GM21717 (cell line): ENCODE measurements at regions not wholly inside any gene's neighbourhood (a gene's known extent, or its start where the extent isn't known, plus 50 kb on each side); places are given as distances from the start of the nearest gene placed in this dataset.
"Not testable (repeated sequence)": the region's sequence is repeated elsewhere in the genome, so short reads cannot be mapped to it uniquely, and the experiment has no call there.

Experiments
- ATAC-seq: cut with Tn5 transposase; IDR thresholded peaks from one replicate; pipeline ENCODE4 v1.9.1; 2021; ENCODE audit warnings: mild to moderate bottlenecking, moderate library complexity; ENCODE audit not compliant: unreplicated experiment

- no peak for ATAC-seq
Observed at GRCh38 chr6:141406761-141407160, 726.0 kb upstream of the GJE1 start.

GRCh38 chr6:141403827-141404226 lies 728.9 kb upstream of the GJE1 start:
- no peak for ATAC-seq

- no peak for ATAC-seq
Observed at GRCh38 chr6:141403103-141403502, 729.6 kb upstream of the GJE1 start.

GRCh38 chr6:141402489-141402888 lies 730.2 kb upstream of the GJE1 start:
- ATAC-seq, result no peak

GRCh38 chr6:141401851-141402250 lies 730.9 kb upstream of the GJE1 start:
- ATAC-seq, result no peak

- ATAC-seq, result no peak
Observed at GRCh38 chr6:141401168-141401567, 731.6 kb upstream of the GJE1 start.

- ATAC-seq, result no peak
Observed at GRCh38 chr6:141398949-141399348, 733.8 kb upstream of the GJE1 start.

GRCh38 chr6:141395443-141396008 lies 737.2 kb upstream of the GJE1 start:
- no peak for ATAC-seq

- ATAC-seq, result no peak
Observed at GRCh38 chr6:141394565-141395051, 738.1 kb upstream of the GJE1 start.

GRCh38 chr6:141394125-141394536 lies 738.6 kb upstream of the GJE1 start:
- no peak for ATAC-seq

- ATAC-seq, result no peak
Observed at GRCh38 chr6:141393405-141394124, 739.2 kb upstream of the GJE1 start.

GRCh38 chr6:141391135-141391534 lies 741.6 kb upstream of the GJE1 start:
- ATAC-seq, result not testable (repeated sequence)

GRCh38 chr6:141388666-141389065 lies 744.1 kb upstream of the GJE1 start:
- no peak for ATAC-seq

GRCh38 chr6:141370438-141370837 lies 762.3 kb upstream of the GJE1 start:
- no peak for ATAC-seq

- ATAC-seq, result not testable (repeated sequence)
Observed at GRCh38 chr6:141366796-141367195, 765.9 kb upstream of the GJE1 start.

GRCh38 chr6:141364694-141365093 lies 768.0 kb upstream of the GJE1 start:
- no peak for ATAC-seq

GRCh38 chr6:141364232-141364631 lies 768.5 kb upstream of the GJE1 start:
- ATAC-seq, result no peak

- no peak for ATAC-seq
Observed at GRCh38 chr6:141361559-141361958, 771.2 kb upstream of the GJE1 start.

- ATAC-seq, result no peak
Observed at GRCh38 chr6:141359953-141360352, 772.8 kb upstream of the GJE1 start.

GRCh38 chr6:141354191-141354955 lies 778.4 kb upstream of the GJE1 start:
- ATAC-seq, result no peak

- no peak for ATAC-seq
Observed at GRCh38 chr6:141351721-141352120, 781.0 kb upstream of the GJE1 start.

GRCh38 chr6:141349710-141350109 lies 783.0 kb upstream of the GJE1 start:
- no peak for ATAC-seq
